HG03095 (cell line): ENCODE measurements at regions not wholly inside any gene's neighbourhood (a gene's known extent, or its start where the extent isn't known, plus 50 kb on each side); places are given as distances from the start of the nearest gene placed in this dataset.

Experiments
- ATAC-seq: cut with Tn5 transposase; IDR thresholded peaks from one replicate; pipeline ENCODE4 v1.9.1; 2021; ENCODE audit warnings: moderate library complexity; ENCODE audit not compliant: unreplicated experiment

- ATAC-seq: peak; percentile 91
Measured at GRCh38 chr9:3732077-3733038, 206.6 kb upstream of the RFX3 start.

- peak; percentile 46 for ATAC-seq
Measured at GRCh38 chr9:3730511-3730922, 204.7 kb upstream of the RFX3 start.

- ATAC-seq: no peak
Measured at GRCh38 chr9:3721096-3721495, 195.3 kb upstream of the RFX3 start.

GRCh38 chr9:3719286-3719685 lies 193.5 kb upstream of the RFX3 start:
- no peak for ATAC-seq

- no peak for ATAC-seq
Measured at GRCh38 chr9:3716415-3716814, 190.6 kb upstream of the RFX3 start.

- no peak for ATAC-seq
Measured at GRCh38 chr9:3708751-3709150, 182.9 kb upstream of the RFX3 start.

GRCh38 chr9:3704890-3705289 lies 179.1 kb upstream of the RFX3 start:
- no peak for ATAC-seq

GRCh38 chr9:3700772-3701171 lies 175.0 kb upstream of the RFX3 start:
- no peak for ATAC-seq

GRCh38 chr9:3699883-3700282 lies 174.1 kb upstream of the RFX3 start:
- no peak for ATAC-seq

- no peak for ATAC-seq
Measured at GRCh38 chr9:3698531-3698930, 172.7 kb upstream of the RFX3 start.

GRCh38 chr9:3698076-3698475 lies 172.3 kb upstream of the RFX3 start:
- ATAC-seq: no peak

GRCh38 chr9:3696368-3696767 lies 170.6 kb upstream of the RFX3 start:
- ATAC-seq: no peak

- ATAC-seq: no peak
Measured at GRCh38 chr9:3692606-3693005, 166.8 kb upstream of the RFX3 start.

GRCh38 chr9:3689555-3689954 lies 163.8 kb upstream of the RFX3 start:
- ATAC-seq: no peak

GRCh38 chr9:3687145-3687544 lies 161.3 kb upstream of the RFX3 start:
- no peak for ATAC-seq

- ATAC-seq: no peak
Measured at GRCh38 chr9:3682186-3682585, 156.4 kb upstream of the RFX3 start.

GRCh38 chr9:3677541-3677940 lies 151.7 kb upstream of the RFX3 start:
- no peak for ATAC-seq

GRCh38 chr9:3676766-3677165 lies 151.0 kb upstream of the RFX3 start:
- no peak for ATAC-seq

GRCh38 chr9:3675946-3676345 lies 150.1 kb upstream of the RFX3 start:
- no peak for ATAC-seq

GRCh38 chr9:3674561-3674960 lies 148.8 kb upstream of the RFX3 start:
- ATAC-seq: no peak

- no peak for ATAC-seq
Measured at GRCh38 chr9:3672399-3672798, 146.6 kb upstream of the RFX3 start.

GRCh38 chr9:3664044-3664443 lies 138.2 kb upstream of the RFX3 start:
- no peak for ATAC-seq

- no peak for ATAC-seq
Measured at GRCh38 chr9:3662671-3663070, 136.9 kb upstream of the RFX3 start.
